ENCODE measurements at regions not wholly inside any gene's neighbourhood (a gene's known extent, or its start where the extent isn't known, plus 50 kb on each side); places are given as distances from the start of the nearest gene placed in this dataset.
"Not testable (repeated sequence)": the region's sequence is repeated elsewhere in the genome, so short reads cannot be mapped to it uniquely, and the experiment has no call there.

DNA sequence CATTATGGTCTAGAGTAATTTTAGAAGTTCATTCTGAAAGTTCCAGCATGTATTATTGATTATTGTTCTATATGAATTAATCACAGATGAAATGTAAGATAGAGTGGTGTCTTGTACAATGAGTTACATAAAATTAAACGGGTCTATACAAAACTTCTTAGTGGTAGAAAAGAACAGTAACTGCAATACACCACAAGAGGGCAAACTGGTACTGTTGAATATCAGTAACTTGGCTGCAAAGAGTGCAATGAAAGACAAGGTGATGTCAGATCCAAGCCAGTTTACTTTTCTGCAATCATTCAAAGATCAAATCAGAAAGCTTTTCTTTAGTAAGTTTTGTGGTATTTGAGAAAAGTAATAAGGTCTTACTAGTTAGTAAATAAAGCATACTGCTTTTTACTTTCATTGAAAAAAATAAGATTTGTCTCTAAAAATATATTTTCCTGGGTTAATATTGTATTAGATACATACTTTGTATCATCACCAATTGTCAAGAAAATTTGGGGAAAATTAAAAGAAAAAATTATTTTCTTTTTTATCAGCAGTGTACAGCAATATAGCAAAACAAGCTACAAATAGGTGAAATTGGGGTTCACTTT is 66.4 kb upstream of the BTG3 start:
- DNase-seq = no peak

DNA sequence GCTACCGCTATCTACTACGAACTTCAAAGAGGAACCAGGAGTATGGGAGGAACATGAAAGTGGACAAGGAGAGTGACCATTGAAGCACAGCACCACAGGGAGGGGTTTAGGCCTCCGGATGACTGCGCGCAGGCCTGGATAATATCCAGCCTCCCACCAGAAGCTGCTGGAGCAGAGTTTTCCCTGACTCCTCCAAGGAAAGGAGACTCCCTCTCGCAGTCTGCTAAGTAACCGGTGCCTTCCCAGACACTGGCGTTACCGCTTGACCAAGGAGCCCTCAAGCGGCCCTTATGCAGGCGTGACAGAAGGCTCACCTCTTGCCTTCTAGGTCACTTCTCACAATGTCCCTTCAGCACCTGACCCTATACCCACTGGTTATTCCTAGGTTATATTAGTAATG is 64.2 kb upstream of the BTG3 start:
- not testable (repeated sequence) for DNase-seq

DNA sequence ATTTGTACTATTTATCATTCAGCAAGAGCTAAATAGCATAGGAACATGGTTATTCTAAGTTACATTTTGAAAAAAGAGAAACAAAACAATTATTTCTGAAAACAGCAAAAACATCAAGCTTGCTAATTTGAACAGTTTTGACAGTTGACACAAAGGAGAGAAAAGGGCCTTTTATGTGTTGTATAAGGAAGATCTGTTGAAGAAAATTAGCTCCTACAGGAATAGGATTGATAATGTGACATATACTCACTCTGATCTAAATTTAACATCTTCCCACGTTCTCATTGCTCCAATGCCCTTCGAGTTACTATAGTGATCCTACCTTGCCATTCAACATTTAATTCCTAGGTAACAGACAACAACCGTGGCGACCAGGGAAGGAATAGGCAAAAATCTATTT is 61.4 kb upstream of the BTG3 start:
- no peak for DNase-seq

DNA sequence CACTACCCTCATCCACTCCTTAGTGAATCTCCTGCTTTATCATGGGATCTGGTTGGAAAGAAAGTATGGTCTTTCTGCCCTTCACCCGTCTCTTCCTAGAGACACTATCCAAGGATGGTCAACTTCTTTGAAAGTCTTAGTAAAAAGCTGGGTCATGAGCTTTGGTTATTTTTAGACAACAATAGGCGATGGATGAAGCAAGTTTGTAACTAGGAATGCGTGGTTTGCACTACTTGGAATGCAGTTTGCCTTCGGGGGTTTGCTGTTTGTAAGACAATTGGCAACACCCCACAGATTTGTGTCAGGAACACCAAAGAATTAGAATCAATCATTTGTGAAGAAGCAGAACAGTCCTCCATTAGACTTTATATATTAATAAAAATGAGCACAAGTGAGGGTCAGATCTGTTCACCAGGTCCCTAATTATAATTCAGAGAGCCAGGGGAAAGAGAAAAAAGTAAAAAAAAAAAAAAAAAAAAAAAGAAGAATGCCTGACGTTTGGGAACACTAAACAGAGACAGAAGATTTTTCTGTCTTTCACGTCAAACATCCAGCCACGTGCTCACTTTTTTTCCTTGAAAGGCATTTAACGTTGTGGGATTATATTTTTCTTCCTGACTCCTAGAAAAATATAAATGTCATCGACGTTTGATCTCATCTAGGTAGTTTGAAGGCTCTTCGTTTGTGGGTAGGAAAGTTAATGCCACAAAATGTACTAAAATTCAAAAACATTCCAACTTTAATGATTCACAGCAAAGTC is 60.7 kb upstream of the BTG3 start:
- no peak for DNase-seq

DNA sequence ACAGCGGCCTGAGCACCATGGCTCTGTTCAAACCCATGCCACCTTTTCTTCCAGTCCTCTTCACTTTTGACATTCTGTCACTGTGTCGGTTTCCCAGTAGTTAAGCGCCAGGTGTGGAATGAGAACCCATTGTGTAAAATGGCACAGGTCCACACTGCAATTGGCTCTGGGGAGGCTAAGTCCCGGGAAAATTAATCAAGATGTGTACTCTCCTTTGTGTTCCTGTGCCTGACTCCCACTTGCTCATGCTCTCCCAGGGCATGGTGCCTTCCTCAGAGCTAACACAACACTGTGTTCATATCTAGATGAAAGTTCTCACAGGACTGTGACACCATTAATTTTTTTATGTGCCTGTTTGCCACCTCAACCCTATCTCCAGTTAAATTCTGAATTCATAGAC is 59.0 kb upstream of the BTG3 start:
- DNase-seq = no peak

DNA sequence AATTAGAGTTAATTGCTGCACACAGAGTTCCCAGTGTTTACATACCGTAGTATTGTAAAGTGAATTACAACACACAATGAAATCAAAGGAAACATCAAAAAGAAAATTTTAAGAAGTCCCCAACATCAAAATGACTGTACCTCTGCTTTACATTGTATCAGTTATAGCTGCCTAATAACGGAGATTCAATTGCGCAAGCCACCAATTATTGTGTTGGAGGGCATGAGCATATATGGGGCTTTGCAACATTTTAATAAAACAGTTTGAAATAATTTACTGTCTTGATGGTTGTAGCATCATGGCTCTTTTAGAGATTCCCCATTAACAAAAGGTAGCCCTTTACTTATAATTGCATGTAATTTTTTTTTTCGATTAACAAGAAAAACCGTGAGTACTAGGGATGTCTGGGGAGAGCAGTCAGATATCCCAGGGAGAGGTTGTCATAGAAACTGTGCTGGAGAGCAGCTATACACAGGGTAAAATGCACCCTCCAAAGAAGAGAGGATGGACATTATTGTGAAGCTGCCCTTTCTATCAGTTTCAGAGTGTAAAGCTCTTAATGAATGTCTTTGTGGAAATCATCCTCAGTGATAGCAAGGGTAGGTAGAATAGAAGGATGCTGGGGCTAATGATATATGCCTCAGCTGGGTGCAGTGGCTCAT is 55.9 kb upstream of the BTG3 start:
- DNase-seq = no peak

DNA sequence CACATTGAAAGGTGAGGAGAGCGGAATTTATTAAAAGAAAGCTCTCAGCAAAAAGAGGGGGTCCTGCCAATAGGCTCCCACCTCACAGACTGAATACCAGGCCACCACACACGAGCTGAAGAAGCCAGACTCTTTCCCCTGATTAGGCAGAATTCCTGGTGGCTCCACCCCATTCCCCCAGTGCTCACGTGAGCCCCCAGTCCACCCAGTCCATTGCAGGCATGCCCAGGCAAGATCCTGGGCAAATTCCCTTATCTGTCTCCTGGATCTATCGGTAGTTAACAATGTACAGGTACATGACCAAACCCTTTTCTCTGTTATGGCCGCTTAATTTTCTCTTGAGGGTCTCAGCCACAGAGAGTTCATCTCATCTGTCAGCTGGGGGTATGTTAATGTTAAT is 54.6 kb upstream of the BTG3 start:
- DNase-seq = no peak
